ENCODE measurements at regions not wholly inside any gene's neighbourhood (a gene's known extent, or its start where the extent isn't known, plus 50 kb on each side); places are given as distances from the start of the nearest gene placed in this dataset.

GRCh38 chr13:33963895-33964294, 145.9 kb downstream of the RFC3 start:
- Mint-ChIP-seq H3K36me3 (no peaks in the 10 kb centered on the region), H3K4me1 (no peaks in the 10 kb centered on the region), H3K27ac (peak overlapping the region in 1 of 7 donors; percentile 33), H3K4me3 (no peak overlapping the region), H3K27me3 (ENCODE audit: low read depth in 3 of 3) (peaks cover 0 to 4% (median 0%) of the 10 kb centered on the region in 3 donors), H3K9me3 (peaks cover 0 to 17% (median 3%) of the 10 kb centered on the region in 7 donors)
- H3K4me3 ChIP-seq (replicated peaks in 1 of 3; ENCODE audit: low read depth in 2 of 3, low read length in 3 of 3), result no peak overlapping the region
- H3K79me2 ChIP-seq (ENCODE audit: insufficient read depth, low read length), result no peaks in the 10 kb centered on the region
- no peaks in the 10 kb centered on the region for H3K36me3 ChIP-seq (replicated peaks in 1 of 2; ENCODE audit: control insufficient read depth in 1 of 2, insufficient read depth in 2 of 2, low read length in 2 of 2)
- H3K4me2 ChIP-seq (replicated peaks; ENCODE audit: extremely low read depth, low read length, poor library complexity, severe bottlenecking), result no peak overlapping the region
- DNase-seq, result no peak
- H3K27me3 ChIP-seq (ENCODE audit: control insufficient read depth in 2 of 2, insufficient read depth in 2 of 2, low read length in 2 of 2), result no peaks in the 10 kb centered on the region
- intact Hi-C loops (cut with micrococcal nuclease), result no loop called here
- no peak overlapping the region for H3K27ac ChIP-seq (ENCODE audit: low read depth in 1 of 2, low read length in 2 of 2)
- H2AFZ ChIP-seq (ENCODE audit: insufficient read depth, low read depth, low read length, poor library complexity, severe bottlenecking), result no peak overlapping the region
- WGBS (ENCODE audit: insufficient coverage), result 90% methylated on average over 2 of the region's 4 CpGs
- H3K9ac ChIP-seq (ENCODE audit: insufficient read depth, low read length, poor library complexity, severe bottlenecking), result no peak overlapping the region
- no peaks in the 10 kb centered on the region for H3K4me1 ChIP-seq (ENCODE audit: control insufficient read depth in 1 of 2, insufficient read depth in 2 of 2, low read length in 2 of 2)
- H3K9me3 ChIP-seq (replicated peaks in 1 of 2; ENCODE audit: control insufficient read depth in 1 of 2, insufficient read depth in 1 of 2, low read length in 2 of 2), result peaks cover 0 to 4% of the 10 kb centered on the region in 2 donors
- no peak for TF ChIP-seq CTCF (IDR thresholded peaks at IDR 0.05)
- no peaks in the 10 kb centered on the region for H4K20me1 ChIP-seq (ENCODE audit: insufficient read depth, low read length)

DNA sequence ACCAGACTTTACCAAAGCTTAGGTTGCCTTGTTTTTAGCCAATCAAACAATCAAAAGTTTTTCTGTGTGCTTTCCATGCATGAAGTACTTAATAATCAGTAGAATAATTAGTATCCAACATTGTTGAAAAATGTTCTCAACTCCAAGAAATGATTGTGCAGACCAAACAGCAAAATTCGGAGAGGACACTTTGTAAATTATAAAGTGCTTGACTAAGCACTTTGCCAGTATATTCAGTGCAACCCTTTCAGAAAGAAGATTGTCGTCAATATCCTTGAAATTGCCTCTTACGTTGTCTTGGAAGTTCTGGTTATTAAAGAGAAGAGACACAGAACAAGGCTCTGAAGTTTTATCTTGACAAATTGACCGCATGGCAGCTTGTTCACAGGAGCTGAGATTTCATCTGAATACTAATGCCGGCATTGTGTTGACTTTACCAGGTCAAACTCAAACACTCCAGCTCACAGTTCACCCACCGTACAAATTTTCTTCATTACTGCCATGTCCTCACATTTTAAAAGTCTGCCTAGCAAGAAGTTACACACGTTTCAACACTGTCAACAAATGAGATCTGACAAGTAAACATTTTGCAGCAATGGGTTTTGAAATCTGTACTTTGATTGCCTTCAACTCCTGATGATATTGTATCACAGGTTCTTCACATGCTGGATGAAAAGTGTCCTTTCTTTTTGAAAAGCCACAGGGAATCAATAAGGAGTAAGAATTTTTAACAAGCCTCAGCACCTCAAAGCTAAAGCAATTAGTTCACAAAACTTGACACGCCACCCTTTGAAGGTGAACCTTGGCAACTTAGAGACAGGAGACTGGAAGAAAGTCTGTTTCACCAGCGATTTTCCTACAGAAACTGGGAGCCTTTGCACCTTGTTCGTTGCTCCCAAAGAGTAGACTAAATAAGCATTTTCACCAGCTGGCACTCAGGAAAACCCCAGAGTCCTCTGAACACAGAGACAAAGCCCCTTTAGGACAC, 150.9 kb downstream of the RFC3 start:
- intact Hi-C loops (cut with micrococcal nuclease), result no loop called here
- no peaks in the 10 kb centered on the region for H3K4me1 Mint-ChIP-seq
- no peak overlapping the region for H3K27ac ChIP-seq (ENCODE audit: low read depth in 1 of 2, low read length in 2 of 2)
- no peaks in the 10 kb centered on the region for H4K20me1 ChIP-seq (ENCODE audit: insufficient read depth, low read length)
- no peaks in the 10 kb centered on the region for H3K4me1 ChIP-seq (ENCODE audit: control insufficient read depth in 1 of 2, insufficient read depth in 2 of 2, low read length in 2 of 2)
- H3K79me2 ChIP-seq (ENCODE audit: insufficient read depth, low read length), result no peaks in the 10 kb centered on the region
- WGBS (ENCODE audit: insufficient coverage), result 85% methylated on average over 9 of the region's 10 CpGs
- no peak overlapping the region for H3K4me3 ChIP-seq (replicated peaks in 1 of 3; ENCODE audit: low read depth in 2 of 3, low read length in 3 of 3)
- no peak overlapping the region for H3K4me3 Mint-ChIP-seq
- peaks cover 2 to 25% (median 10%) of the 10 kb centered on the region in 7 donors for H3K9me3 Mint-ChIP-seq
- peaks cover 0 to 4% of the 10 kb centered on the region in 2 donors for H3K9me3 ChIP-seq (replicated peaks in 1 of 2; ENCODE audit: control insufficient read depth in 1 of 2, insufficient read depth in 1 of 2, low read length in 2 of 2)
- no peaks in the 10 kb centered on the region for H3K36me3 Mint-ChIP-seq
- H2AFZ ChIP-seq (ENCODE audit: insufficient read depth, low read depth, low read length, poor library complexity, severe bottlenecking), result no peak overlapping the region
- no peak overlapping the region for H3K27ac Mint-ChIP-seq
- no peaks in the 10 kb centered on the region for H3K36me3 ChIP-seq (replicated peaks in 1 of 2; ENCODE audit: control insufficient read depth in 1 of 2, insufficient read depth in 2 of 2, low read length in 2 of 2)
- DNase-seq, result no peak
- no peak overlapping the region for H3K4me2 ChIP-seq (replicated peaks; ENCODE audit: extremely low read depth, low read length, poor library complexity, severe bottlenecking)
- no peak for TF ChIP-seq CTCF (IDR thresholded peaks at IDR 0.05)
- no peak overlapping the region for H3K9ac ChIP-seq (ENCODE audit: insufficient read depth, low read length, poor library complexity, severe bottlenecking)
- peaks cover 0 to 4% (median 1%) of the 10 kb centered on the region in 3 donors for H3K27me3 Mint-ChIP-seq (ENCODE audit: low read depth in 3 of 3)
- no peaks in the 10 kb centered on the region for H3K27me3 ChIP-seq (ENCODE audit: control insufficient read depth in 2 of 2, insufficient read depth in 2 of 2, low read length in 2 of 2)
